ENCODE measurements at regions not wholly inside any gene's neighbourhood (a gene's known extent, or its start where the extent isn't known, plus 50 kb on each side); places are given as distances from the start of the nearest gene placed in this dataset.

DNA sequence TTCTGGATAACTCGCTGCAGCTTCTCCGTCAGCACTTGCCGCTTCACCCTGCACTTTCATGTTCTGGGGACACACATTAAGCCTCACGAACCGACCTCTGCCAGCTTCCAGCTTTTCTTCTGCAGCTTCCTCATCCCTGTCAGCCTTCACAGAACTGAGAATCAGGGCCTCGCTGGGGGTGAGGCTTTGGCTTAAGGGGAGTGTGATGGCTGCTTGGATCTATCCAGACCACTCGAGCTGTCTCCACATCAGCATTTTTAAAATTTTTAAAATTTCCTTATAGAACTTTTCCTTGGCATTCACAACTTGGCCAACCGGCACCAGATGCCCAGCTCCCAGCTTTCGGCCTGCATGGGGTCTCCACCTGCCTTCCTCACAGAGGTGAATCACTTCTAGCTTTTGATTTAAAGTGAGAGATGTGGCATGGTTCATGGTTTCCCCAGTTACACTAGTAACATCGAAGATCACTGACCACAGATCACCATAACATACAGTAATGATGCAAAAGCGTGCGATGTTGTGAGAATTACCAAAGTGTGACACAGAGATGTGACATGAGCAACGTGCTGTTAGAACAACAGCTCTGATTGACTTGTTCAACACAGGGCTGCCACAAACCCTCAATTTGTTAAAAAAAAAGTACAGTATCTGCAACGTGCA, 139.1 kb upstream of the C14orf180 start:
- no peak for DNase-seq (ENCODE audit: low spot score)
- TF ChIP-seq, protein P1, sequence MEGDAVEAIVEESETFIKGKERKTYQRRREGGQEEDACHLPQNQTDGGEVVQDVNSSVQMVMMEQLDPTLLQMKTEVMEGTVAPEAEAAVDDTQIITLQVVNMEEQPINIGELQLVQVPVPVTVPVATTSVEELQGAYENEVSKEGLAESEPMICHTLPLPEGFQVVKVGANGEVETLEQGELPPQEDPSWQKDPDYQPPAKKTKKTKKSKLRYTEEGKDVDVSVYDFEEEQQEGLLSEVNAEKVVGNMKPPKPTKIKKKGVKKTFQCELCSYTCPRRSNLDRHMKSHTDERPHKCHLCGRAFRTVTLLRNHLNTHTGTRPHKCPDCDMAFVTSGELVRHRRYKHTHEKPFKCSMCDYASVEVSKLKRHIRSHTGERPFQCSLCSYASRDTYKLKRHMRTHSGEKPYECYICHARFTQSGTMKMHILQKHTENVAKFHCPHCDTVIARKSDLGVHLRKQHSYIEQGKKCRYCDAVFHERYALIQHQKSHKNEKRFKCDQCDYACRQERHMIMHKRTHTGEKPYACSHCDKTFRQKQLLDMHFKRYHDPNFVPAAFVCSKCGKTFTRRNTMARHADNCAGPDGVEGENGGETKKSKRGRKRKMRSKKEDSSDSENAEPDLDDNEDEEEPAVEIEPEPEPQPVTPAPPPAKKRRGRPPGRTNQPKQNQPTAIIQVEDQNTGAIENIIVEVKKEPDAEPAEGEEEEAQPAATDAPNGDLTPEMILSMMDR (IDR thresholded peaks at IDR 0.05; ENCODE audit: extremely low read depth, missing control alignments), result no peak

DNA sequence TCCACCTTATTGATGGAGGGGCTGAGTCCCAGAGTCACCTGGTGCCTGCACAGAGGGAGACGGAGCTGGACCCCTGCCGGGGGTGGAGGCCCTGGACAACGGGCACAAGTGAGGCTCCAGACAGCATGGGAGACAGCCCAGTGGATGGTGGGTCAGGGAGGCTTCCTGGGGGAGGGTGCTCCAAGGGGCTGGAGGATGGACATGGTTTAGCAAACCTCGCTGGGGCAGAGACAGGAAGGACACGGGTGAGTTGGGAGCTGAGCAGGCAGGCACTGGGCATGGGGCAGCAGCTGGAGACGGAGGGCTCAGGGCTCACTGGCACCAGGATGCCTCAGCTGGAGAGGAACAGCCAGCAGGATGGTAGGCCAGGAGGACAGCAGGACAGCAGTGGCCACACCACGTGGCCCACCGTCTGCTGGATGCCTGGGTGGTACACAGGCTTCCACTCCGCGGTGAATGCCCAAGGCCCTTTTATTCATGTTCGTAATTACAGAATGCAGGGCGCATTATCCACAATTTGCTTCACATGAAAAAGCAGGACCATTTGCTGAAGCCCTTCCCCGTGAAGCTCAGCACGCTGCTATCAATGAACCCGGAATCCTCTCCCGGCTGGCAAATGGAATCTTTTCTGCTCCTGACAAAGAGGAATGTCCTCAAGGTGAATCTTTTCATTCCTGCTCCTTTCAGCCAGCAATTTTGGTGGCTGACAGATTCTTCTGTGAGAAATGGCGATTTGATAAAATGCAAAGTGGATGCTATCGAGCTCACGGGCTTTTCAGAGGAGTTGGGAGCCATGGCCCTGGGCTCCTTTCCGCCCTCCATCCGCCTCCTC, 138.1 kb upstream of the C14orf180 start:
- DNase-seq (ENCODE audit: low spot score), result no peak
- TF ChIP-seq, protein P1 (IDR thresholded peaks at IDR 0.05; ENCODE audit: extremely low read depth, missing control alignments), result no peak

DNA sequence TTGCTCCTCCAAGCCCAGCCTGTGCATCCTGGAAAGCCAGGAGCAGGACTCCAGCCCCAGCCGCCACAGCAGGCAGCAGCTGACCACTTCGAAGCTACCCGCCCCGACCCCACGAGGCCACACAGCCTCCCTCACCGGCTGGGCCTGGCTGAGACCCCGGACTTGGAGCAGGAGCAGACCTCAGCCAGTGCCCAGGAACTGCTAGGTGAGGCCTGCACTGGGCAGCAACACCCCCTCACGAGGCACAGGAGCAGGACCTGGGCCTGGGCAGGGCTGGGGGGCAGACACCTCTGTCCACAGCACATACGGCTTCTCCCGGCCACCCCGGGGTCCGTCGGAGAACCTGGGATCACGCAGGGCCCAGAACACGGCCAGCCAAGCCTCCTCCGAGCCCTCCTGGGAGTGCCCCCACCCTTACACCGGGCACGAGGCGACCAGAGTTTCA, 137.4 kb upstream of the C14orf180 start:
- DNase-seq (ENCODE audit: low spot score), result no peak
- TF ChIP-seq, protein P1 (IDR thresholded peaks at IDR 0.05; ENCODE audit: extremely low read depth, missing control alignments), result no peak

DNA sequence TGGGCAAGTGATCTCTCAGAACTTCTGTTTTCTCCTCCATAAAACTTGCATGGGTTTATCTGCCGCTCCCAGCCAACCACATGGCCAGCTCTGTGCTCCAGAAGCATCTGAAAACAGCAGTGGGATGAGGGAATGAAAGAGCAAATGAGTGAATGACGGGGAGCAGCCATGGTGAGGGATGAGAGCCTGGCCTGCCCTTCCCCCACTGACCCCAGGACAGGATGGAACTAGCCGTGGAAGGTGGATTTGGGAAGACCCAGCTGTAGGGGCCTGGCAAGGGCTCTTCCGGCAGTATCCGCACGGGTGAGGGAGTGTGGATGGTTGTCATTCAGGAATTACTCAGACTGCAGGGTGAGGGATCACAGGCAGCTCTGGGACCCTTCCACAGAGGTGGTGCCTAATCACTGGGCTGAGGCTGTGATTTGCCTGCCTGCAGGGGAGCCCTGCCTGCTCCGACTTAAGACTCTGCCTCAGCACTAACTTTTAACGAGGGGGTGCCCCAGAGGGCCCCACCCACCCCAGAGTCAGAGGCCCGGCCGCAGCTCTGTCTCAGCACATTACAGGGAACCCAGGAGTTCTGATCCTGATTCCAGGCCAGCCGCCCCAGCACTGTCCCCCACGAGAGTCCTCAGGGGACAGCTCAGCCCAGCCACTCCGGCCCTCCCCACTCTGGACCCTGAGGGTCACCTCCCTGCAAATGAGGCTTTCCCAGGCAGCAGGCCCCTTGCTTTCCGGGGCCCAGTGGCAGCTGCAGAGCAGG, 136.8 kb upstream of the C14orf180 start:
- TF ChIP-seq, protein P1 (IDR thresholded peaks at IDR 0.05; ENCODE audit: extremely low read depth, missing control alignments), result no peak
- no peak for DNase-seq (ENCODE audit: low spot score)

DNA sequence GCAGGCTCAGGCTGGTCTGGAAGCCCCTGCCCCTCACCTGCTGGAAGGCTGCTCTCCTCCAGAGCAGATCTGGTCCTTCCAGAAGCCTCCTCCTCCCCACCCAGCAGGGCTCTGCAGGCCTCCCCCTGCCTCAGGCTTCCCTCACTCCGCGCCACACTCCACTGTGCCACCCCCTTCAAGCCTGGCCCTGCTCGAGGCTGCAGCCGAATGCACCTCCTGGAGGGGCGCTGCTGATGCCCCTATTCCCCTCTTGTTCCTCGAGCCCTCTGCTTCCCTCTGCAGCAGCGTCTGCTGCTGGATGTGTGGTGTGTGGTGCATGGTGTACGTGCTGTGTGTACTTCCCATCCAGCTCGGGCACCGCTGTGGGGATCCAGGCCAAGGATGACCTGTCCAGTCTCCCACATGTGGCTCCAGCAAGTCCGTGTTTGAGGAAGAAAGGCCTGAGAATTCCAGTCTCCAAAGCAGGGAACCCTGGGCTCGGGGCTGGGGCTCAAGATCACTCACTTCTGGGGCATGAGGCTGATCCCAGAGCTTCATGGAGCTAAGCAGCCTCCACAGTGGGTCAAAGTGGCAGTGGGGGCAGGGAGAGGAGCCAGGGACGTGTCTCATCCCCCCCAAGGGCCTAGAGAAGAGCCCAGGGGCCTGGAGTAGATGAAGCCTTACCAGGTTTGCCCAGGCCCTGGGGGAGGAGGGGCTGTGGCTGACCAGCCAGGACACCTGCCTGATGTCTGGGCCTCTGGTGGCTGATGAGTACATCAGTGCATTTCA, 136.0 kb upstream of the C14orf180 start:
- TF ChIP-seq, protein P1 (IDR thresholded peaks at IDR 0.05; ENCODE audit: extremely low read depth, missing control alignments), result no peak
- DNase-seq (ENCODE audit: low spot score), result no peak

DNA sequence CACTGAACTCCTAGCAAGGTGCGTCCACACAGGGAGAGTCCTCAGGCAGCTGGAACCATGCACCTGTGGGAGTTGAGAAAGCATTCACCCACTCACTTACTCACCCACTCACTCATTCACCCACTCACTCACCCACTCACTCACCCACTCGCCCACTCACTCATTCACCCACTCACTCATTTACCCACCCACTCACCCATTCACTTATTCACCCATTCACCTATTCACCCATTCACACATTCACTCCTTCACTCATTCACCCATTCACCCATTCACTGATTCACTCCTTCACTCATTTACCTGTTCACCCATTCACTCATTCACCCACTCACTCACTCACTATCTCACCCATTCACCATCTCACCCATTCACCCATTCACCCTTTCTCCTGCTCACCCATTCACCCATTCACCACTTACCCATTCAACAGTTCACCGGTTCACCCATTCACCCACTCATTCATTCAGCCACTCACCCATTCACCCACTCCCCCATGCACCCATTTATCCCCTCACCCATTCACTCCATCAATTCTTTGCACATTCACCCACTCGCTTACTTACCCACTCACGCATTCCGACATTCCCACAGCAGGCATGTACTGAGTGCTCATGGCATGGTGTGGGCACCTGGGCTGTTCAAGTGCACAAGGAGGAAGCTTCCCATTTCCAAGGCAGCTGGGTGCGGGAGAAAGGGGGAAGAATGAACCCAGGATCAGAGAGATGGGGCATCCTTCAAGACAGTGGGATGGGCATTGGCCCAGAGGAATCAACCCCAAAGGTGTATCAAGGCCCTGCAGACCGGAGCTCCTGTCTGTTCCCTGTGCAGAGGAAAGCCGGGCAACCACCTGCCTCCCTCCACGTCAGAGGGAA, 135.2 kb upstream of the C14orf180 start:
- TF ChIP-seq, protein P1 (IDR thresholded peaks at IDR 0.05; ENCODE audit: extremely low read depth, missing control alignments), result no peak
- no peak for DNase-seq (ENCODE audit: low spot score)

Data from GM20000 (cell line).